HG03060 (cell line): ENCODE measurements at regions not wholly inside any gene's neighbourhood (a gene's known extent, or its start where the extent isn't known, plus 50 kb on each side); places are given as distances from the start of the nearest gene placed in this dataset.

ENCODE experiments used
- ATAC-seq: cut with Tn5 transposase; IDR thresholded peaks from one replicate; pipeline ENCODE4 v1.9.1; 2021; ENCODE audit warnings: low read depth, moderate number of reproducible peaks; ENCODE audit not compliant: unreplicated experiment

- ATAC-seq = no peak
These were observed 140.5 kb downstream of the IFI44 start for GRCh38 chr1:78790174-78790573.

DNA sequence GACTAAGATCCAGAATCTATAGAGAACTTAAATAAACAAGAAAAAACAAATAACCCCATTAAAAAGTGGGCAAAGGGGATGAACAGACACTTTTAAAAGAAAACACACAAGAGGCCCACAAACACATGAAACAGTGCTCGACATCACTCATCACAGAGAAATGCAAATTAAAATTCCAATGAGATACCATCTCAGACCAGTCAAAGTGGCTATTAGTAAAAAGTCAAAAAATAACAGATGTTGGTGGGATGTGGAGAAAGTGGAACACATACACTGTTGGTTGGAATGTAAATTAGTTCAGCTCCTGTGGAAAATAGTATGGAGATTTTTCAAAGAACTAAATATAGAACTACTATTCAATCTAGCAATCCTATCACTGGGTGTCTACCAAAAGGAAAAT lies 143.1 kb downstream of the IFI44 start:
- no peak for ATAC-seq

DNA sequence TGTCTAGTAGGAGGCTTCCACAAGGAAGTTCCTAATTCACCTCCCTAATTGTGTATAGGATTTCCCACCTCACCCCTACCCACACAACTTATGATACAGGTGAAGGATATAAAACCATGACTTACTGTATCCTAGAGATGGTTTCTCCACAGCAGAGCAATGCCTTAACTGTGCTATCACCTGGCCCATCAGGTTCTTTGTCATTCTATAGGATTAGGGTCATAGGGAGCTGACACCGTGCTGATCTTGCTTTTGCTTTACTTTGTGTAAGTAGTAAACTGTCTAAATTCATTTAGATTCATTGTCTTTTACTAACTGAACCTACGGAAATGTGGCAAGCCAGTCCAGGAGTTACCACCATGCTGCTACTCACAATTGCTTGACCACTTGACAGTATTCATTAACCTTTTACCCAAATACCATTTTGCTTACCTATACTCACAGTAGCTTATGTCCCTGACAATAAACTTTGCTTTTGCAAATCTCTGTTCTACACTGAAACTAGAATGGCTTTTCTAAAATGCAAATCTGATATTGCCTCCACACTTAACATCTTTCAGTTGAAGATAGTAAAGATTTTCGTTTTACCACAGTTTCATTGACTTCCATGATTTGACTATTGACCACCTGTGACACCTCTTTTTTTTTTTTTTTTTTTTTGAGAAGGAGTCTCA lies 147.6 kb downstream of the IFI44 start:
- ATAC-seq = no peak

DNA sequence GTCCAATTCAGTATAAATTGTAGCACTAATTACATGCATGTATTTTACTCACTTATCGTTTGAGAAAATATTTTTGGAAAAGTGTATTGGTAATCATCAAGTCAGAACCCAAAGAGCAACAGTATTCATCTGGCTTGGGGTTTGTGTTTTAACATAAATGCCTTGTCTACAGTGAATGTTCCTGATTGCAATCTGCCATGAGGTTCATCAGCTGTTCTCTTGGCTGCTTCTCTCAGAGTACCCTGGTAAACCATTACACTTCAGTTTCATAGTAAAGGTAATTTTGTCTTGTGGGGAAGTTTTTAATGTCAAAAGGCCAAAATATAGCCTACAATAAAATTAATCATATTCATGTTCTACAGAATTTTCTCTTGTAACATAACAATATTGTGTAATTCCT lies 150.3 kb downstream of the IFI44 start:
- ATAC-seq = no peak

- no peak for ATAC-seq
These were observed 164.5 kb downstream of the IFI44 start for GRCh38 chr1:78814176-78814575.

DNA sequence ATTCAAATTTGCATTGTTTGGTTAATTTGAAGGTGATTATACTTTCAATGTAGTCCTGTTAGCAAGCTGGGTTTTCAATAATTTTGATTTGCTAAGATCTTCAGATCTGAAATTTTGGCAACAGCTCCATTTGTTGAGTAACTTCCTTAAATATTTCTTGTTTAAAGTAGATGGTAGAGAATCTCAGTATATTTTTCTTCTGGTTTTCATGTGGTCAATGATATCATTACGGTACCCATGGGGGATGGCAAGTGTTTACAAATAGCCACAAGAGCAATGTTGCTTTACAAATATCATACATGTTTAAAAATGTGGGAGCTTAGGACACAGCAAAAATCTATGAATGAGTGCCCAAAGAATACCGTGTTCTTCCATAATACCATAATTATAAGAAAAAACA lies 175.9 kb downstream of the IFI44 start:
- ATAC-seq = no peak

DNA sequence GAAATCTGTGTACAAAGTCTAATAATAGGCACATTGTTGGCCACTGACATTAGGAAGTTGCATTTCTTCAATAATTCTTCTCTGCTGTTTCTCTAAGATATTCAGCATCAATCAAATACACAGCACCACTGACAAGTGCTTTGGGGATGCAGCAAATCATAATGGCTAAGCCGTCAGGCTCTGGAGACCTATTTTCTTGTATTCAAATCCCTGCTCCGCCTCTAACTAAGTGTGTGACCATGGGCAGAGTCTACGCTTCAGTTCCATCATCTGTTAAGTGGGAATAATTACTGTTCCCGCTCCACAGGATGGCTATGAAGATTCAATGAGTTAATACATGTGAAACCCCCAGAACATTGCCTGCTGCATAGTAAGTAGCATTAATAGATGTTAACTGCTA lies 176.9 kb downstream of the ADGRL4 start:
- ATAC-seq = no peak

DNA sequence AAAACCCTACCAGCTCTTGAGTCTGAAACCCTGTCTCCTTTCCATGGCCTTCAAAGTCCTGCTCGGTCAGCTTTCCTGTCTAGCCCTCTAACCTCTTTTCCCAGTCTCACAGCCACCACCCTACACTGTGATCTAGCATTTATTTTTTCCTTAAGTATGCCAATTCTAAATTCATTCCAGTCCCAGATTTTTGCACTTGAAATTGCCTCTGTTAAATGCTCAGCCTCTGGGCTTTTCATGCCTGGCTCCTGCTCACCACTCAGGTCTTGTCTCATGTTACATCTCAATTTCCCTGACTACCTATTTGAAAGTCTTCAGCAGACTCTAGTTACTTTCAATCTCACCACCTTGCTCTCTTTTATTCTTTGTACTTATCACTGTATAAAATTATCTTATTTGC lies 176.2 kb downstream of the ADGRL4 start:
- no peak for ATAC-seq

DNA sequence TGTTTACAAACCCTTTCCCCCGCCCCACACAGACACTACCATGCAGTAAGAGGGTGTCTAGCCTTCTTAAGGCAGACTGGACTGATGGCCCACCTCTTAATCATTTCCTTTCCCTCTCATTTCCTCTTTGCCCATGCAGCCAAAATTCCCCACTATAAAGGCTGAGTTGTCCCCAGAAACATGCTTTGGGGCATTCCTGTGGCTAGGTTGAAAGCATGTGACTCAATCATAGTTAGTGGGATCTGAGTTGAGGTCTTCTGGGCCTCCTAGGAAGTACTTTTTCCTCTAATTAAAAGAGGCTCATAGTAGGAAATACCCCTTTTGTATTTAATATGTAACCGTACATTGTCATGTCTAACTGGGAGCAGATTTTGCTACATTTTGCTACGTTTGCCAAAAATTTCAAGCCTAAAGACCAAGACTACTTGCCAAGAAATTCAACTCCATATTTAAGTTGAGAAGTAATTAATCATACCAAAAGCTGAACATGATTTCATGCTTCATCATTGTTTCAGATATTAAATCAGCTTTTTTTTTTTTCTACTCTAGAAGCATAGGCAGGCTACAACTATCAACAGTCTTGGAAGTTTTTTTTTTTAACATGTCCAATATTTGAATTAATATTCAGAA lies 174.7 kb downstream of the ADGRL4 start:
- no peak for ATAC-seq

DNA sequence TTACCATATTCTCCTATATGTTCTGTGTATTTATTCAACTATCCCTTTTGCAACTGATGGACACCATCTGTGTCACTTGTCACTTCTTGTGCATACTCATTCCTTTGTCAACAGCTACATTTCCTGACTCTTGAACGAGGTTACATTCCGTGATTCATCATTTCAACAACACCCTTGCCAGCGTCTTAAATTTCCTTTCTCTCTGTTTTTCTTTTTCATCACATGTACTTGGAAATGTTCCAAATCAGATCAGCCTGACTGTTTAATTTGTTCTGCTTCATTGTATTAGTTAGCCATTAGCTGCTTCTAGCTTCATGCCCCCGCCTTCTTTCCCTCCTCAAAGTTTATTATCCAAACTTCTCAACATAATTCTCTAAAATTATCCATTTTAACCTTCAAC lies 173.0 kb downstream of the ADGRL4 start:
- ATAC-seq = no peak

GRCh38 chr1:78834201-78834741 lies 172.3 kb downstream of the ADGRL4 start:
- no peak for ATAC-seq

DNA sequence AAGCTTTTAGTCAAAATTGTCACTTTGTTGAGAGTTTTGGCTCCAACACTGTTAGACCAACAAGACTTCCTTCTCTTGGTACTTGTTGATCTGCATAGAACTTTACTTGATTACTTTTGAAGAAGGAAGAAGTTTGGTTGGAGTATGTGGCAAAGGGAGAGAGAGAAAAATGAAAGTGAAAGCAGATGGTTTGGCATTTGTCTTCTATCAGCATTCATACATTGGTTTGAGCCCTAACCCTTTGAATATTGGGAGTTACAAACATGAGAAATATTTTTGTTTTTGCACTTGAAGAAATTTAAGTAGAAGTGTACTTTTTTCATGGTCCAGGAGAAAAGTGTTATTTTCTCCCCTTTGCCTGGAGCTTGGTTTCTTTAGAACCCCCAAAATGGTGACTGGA lies 169.8 kb downstream of the ADGRL4 start:
- ATAC-seq = no peak

DNA sequence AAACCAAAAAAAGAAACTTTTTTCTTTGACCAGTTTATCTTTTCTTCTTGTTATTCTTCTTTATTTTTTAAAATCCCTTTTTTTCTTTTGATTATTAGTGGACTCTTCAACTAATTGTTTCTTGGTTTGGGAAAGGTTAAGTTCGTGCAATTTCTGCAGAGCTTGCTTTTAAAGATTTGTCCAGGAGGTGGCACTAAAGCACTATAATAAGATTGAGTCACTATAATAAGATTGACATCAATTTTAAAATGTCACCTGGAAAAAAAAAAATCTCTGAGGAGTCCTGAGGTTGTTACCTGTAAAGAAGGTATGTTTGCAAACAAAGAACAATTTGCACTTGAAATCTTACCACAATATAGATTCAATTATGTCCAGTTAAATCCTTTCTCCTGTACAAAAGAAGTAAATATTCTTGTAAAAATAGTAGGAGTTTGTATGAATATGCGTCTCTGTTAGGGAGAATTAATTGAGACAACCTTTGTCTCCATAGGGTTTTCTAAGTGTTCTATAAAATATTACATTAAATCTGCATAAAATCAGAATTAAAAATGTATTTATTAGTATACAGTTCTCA lies 166.7 kb downstream of the ADGRL4 start:
- peak; percentile 54 for ATAC-seq
